ENCODE measurements at regions not wholly inside any gene's neighbourhood (a gene's known extent, or its start where the extent isn't known, plus 50 kb on each side); places are given as distances from the start of the nearest gene placed in this dataset.

DNA sequence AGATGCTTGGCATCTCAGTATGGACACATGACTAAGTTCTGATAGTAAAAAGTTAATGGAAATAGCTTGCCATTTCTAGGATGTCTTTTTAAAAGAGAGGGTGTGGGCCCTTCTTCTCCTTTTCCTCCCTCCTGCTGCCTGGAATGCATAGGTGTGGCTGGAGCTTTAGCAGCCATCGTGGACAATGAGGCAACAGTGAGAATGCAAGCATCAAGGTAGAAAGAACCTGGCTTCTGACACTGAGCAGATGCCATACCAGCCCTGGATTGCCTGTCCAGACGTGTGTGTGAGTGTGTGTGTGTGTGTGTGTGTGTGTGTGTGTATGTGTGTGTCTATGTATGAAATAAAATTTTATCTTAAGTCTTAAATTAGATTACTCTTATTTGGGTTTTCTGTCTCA lies 660.1 kb downstream of the XIRP2 start:
- no peak for DNase-seq (ENCODE audit: extremely low spot score, insufficient read length, low read depth)
- FAIRE-seq = no peak

DNA sequence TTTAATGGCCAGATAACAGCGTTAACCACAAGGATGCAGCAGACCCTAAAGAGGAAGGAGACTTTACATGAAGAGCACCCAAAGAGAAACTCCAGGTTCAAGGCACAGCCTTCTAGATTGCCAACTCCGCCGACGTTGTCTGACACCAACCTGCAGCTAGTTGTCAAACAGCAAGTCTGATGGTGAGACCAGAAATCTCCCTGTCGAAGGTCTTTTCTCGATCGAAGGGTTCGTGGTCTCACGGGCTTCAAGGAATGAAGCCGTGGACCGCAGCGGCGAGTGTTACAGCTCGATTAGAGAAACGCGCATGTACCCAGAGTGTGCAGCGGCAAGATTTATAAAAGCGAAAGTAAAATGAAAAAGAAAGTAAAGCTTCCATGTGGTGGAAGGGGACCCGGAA lies 656.3 kb downstream of the XIRP2 start:
- FAIRE-seq (no peak), DNase-seq (ENCODE audit: extremely low spot score, insufficient read length, low read depth) (no peak)

GRCh38 chr2:167543721-167544120 lies 655.4 kb downstream of the XIRP2 start:
- FAIRE-seq (no peak), DNase-seq (ENCODE audit: extremely low spot score, insufficient read length, low read depth) (no peak)

- DNase-seq (ENCODE audit: extremely low spot score, insufficient read length, low read depth) (no peak), FAIRE-seq (no peak)
Measured at GRCh38 chr2:167537743-167538142, 649.5 kb downstream of the XIRP2 start.

- FAIRE-seq = no peak
- DNase-seq (ENCODE audit: extremely low spot score, insufficient read length, low read depth) = no peak
Measured at GRCh38 chr2:167534443-167534842, 646.2 kb downstream of the XIRP2 start.

DNA sequence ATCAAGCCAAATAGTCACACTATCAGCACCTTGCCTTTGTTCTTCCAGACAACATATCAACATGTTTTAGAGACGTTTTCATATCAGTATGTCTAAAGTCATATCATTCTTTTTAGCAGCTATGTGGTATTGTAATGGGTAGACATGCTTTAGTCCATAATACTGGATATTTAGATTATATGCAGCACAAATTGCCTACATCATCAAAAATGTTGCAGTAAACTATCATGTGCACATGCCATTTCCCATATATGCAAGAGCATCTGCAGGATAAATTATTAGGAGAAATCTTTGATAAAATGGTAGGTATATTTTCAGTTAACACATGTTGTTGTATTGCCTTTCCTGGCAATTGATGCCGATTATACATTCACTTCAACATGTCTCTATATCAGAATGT lies 636.5 kb downstream of the XIRP2 start:
- FAIRE-seq (no peak), DNase-seq (ENCODE audit: extremely low spot score, insufficient read length, low read depth) (no peak)

GRCh38 chr2:167510071-167510759 lies 621.9 kb downstream of the XIRP2 start:
- no peak for DNase-seq (ENCODE audit: extremely low spot score, insufficient read length, low read depth)
- FAIRE-seq = no peak

DNA sequence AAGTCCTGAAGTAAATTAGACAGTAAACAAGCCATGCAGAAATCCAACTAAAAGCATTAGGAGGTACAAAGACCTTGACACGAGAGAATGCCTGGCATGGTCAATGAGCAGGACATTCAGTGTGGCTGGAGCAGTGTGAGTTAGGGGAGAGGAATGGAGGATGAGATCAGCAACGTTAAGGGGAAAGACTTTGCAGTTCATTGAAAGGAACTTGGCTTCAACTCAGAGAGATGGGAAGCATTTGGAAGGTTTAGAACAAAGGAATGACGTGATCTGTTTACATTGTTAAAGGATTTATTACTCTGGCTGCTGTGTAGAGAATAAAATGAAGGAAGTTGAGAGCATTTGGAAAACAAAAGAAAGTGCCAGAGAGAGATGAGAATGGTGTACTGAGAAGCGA lies 621.3 kb downstream of the XIRP2 start:
- DNase-seq (ENCODE audit: extremely low spot score, insufficient read length, low read depth) = no peak
- no peak for FAIRE-seq

DNA sequence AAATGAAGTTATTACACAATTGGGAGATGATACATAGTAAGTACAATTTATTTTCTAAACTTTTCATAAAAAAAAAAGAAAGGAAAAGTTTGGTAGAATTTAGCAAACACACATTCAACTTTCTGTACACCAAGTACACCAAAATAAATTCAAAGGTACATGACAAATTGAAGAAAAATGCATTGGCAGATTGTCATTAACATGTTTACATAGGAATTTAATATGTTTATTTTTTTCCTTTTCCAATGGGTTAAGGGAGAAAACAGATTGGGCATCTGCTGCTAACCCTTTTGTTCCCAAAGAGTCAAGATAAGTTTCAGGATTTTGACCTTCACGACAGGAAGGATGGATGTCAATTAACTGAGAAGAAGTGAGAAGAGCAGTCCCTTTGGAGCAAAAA lies 620.4 kb downstream of the XIRP2 start:
- FAIRE-seq (no peak), DNase-seq (ENCODE audit: extremely low spot score, insufficient read length, low read depth) (no peak)

DNA sequence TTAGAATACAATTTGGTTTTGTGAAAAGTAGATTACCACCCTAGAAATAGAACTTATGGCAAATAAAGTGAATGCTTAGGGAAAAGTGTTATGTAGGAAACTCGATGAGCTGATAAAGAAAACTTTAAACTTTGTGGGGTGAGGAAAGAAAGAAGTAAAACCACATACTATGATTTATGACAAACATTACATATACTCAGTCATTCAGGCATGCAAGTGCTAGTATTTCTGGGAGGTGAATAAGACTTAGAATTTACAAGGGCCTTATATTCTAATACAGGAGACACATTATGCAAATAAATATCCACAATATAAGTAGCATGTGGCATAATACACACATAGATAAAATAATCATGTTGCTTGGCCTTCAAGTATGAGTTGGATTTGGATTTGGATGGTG lies 618.1 kb downstream of the XIRP2 start:
- no peak for FAIRE-seq
- no peak for DNase-seq (ENCODE audit: extremely low spot score, insufficient read length, low read depth)

- FAIRE-seq = no peak
- no peak for DNase-seq (ENCODE audit: extremely low spot score, insufficient read length, low read depth)
Measured at GRCh38 chr2:167504695-167505094, 616.4 kb downstream of the XIRP2 start.

- DNase-seq (ENCODE audit: extremely low spot score, insufficient read length, low read depth) (no peak), FAIRE-seq (no peak)
Measured at GRCh38 chr2:167504061-167504460, 615.8 kb downstream of the XIRP2 start.

DNA sequence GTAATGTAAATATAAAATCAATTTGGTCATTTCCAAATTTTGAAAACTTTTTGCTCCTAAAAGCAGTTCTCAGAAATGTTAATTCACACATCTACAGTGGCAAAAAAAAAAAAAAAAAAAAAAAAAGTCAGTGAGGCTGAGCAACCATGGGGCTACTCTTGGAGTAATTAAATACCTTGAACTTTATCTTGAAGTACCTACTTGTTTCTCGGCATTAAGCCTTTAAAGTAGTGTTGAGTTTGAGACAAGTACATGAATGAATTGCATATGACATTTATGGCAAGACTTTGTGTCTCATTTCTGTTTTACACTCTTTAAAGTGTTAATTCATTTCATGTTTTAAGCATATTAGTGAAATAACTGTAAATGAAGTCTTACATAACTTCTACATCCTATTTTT lies 613.3 kb downstream of the XIRP2 start:
- FAIRE-seq = no peak

DNA sequence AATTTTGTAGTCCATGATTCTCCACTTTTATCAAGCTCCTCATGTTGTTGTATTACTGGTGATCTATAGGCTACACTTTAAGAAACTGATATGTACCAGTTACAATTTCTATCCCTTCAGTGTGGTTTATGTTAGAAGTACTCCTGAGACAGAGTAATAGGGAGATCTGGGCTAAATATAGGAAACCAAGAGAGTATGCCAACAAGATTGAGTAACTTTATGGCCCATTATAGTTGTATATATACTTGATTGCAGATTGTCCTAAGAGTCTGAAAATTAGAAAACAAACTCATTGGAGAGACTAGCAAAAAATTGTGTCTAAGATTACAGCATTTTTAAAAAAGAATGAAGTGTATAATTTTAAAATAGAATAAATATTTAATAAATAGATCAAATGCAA lies 605.6 kb downstream of the XIRP2 start:
- DNase-seq (ENCODE audit: extremely low spot score, insufficient read length, low read depth) = no peak
- no peak for FAIRE-seq

More for the DNA sequence above, 613.3 kb downstream of the XIRP2 start:
- DNase-seq (ENCODE audit: extremely low spot score, insufficient read length, low read depth) = no peak

DNA sequence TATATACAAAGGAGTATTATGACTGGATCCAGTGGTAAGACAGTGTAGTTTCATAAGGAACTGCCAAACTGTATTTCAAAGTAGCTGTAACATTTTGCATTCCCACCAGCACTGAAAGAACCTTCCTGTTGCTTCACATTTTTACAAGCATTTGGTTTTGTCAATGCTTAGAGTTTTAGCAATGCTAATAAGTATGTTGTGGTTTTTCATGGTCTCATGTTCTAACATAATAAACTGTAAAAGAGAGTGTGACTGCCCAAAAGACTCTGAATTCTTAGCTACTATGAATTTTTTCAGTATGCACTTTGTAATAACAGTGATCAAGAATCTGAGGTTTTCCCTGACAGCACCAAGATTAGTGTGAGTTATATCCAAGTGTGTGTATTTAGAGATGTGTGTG lies 604.2 kb downstream of the XIRP2 start:
- no peak for DNase-seq (ENCODE audit: extremely low spot score, insufficient read length, low read depth)
- no peak for FAIRE-seq

- DNase-seq (ENCODE audit: extremely low spot score, insufficient read length, low read depth) (no peak), FAIRE-seq (no peak)
Measured at GRCh38 chr2:167491788-167492187, 603.5 kb downstream of the XIRP2 start.

DNA sequence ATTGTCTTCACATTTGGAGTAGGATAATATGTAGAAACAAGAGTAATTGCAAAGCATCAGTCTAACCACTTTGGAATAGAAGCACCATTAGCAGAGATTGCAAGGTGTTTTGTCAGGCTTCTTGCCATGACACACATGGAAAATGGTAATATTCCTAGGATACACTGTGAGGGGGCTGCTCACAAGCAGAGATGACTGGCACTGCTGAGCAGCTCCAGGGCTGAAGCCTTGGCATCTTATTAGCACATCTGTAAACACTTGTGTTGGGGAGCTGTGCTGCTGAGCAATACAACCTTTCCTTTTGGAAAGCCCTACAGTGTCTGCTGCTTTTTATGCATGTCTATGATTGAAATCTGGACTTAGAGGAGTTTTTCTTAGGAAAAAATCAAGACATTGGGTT lies 602.2 kb downstream of the XIRP2 start:
- DNase-seq (ENCODE audit: extremely low spot score, insufficient read length, low read depth) (no peak), FAIRE-seq (no peak)

- FAIRE-seq (no peak), DNase-seq (ENCODE audit: extremely low spot score, insufficient read length, low read depth) (no peak)
Measured at GRCh38 chr2:167489325-167489724, 601.0 kb downstream of the XIRP2 start.

- DNase-seq (ENCODE audit: extremely low spot score, insufficient read length, low read depth) = no peak
Measured at GRCh38 chr2:167487728-167488127, 599.4 kb downstream of the XIRP2 start.

DNA sequence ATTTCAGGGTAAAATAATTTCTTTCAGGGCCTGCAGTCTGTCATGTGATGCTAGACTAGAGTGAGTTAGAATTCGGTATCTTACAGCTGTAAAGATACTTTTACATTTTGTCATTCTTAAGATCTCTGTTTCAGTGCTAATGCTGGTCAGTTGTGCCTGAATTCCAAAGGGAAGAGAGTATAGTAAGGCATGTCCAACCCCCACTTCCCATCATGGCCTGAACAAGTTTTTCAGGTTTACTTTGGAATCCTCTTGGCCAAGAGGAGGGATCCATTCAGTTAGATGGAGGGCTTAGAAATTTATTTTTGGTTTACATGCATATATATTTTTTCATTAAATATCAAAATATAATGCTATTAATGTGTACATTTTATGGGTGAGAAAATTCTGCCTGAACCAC lies 596.6 kb downstream of the XIRP2 start:
- no peak for FAIRE-seq
- DNase-seq (ENCODE audit: extremely low spot score, insufficient read length, low read depth) = no peak

More at GRCh38 chr2:167487728-167488127, 599.4 kb downstream of the XIRP2 start:
- no peak for FAIRE-seq

DNA sequence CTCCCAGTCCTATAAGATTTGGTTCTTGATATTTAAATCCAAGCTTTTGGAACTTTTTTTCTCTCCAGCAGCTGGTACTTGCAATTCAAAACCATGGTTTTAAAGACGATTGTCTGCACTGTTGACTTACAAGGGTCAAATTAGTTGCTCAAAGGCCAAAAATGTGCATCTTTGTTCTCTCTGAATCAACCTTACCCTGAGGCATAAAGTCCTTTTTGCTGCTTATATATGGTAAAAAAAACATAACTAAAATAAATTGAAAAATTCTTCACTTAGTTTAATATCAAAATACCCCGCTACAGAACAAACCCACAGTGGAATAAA lies 592.7 kb downstream of the XIRP2 start:
- FAIRE-seq = no peak
- no peak for DNase-seq (ENCODE audit: extremely low spot score, insufficient read length, low read depth)

- FAIRE-seq = no peak
- DNase-seq (ENCODE audit: extremely low spot score, insufficient read length, low read depth) = no peak
Measured at GRCh38 chr2:167480232-167480985, 592.1 kb downstream of the XIRP2 start.
